ENCODE measurements at regions not wholly inside any gene's neighbourhood (a gene's known extent, or its start where the extent isn't known, plus 50 kb on each side); places are given as distances from the start of the nearest gene placed in this dataset.

- TF ChIP-seq USF2 (IDR thresholded peaks at IDR 0.05; ENCODE audit: borderline replicate concordance, low read depth, low read length) (no peak), REST (IDR thresholded peaks at IDR 0.05; ENCODE audit: low read depth, low read length) (no peak), POLR2AphosphoS5 (IDR thresholded peaks at IDR 0.05; ENCODE audit: low read depth, low read length) (no peak), CTCF (IDR thresholded peaks at IDR 0.05) (no peak), TEAD4 (IDR thresholded peaks at IDR 0.05; ENCODE audit: borderline replicate concordance, insufficient read depth) (no peak), FOSL2 (IDR thresholded peaks at IDR 0.05; ENCODE audit: borderline replicate concordance, low read depth) (no peak), MEF2A (IDR thresholded peaks at IDR 0.05; ENCODE audit: borderline replicate concordance, low read depth) (no peak), MAX (IDR thresholded peaks at IDR 0.05; ENCODE audit: low read depth) (no peak), GATA2 (CRISPR knock-in tag; IDR thresholded peaks at IDR 0.05) (no peak)
- TF ChIP-seq, protein P1, sequence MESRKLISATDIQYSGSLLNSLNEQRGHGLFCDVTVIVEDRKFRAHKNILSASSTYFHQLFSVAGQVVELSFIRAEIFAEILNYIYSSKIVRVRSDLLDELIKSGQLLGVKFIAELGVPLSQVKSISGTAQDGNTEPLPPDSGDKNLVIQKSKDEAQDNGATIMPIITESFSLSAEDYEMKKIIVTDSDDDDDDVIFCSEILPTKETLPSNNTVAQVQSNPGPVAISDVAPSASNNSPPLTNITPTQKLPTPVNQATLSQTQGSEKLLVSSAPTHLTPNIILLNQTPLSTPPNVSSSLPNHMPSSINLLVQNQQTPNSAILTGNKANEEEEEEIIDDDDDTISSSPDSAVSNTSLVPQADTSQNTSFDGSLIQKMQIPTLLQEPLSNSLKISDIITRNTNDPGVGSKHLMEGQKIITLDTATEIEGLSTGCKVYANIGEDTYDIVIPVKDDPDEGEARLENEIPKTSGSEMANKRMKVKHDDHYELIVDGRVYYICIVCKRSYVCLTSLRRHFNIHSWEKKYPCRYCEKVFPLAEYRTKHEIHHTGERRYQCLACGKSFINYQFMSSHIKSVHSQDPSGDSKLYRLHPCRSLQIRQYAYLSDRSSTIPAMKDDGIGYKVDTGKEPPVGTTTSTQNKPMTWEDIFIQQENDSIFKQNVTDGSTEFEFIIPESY (IDR thresholded peaks at IDR 0.05; ENCODE audit: borderline replicate concordance, low read depth): no peak
These were observed 210.1 kb upstream of the HS3ST4 start for GRCh38 chr16:25481636-25482035.

Data from SK-N-SH (cell line).